T-cell (primary cell): ENCODE measurements at regions not wholly inside any gene's neighbourhood (a gene's known extent, or its start where the extent isn't known, plus 50 kb on each side); places are given as distances from the start of the nearest gene placed in this dataset.
"Not testable (repeated sequence)": the region's sequence is repeated elsewhere in the genome, so short reads cannot be mapped to it uniquely, and the experiment has no call there.

Source experiments
- ATAC-seq, 4 experiments: fragments of 200-7000 bp in 3 of 4; fragments of 150-1000 bp in 1 of 4; cut with Tn5 transposase; replicated peaks in 1 of 4; 1 replicate in 3 of 4; 2 replicates in 1 of 4; pipeline ENCODE4 v1.10.0; 2021; ENCODE audit warnings: moderate library complexity in 3 of 4, mild to moderate bottlenecking in 2 of 4, moderate number of reproducible peaks in 1 of 4
- CTCF ChIA-PET, 2 donors: fragments of 300-600 bp; sonication (Branson Sonifier 250); formaldehyde crosslinking; loops; one replicate each; lab custom pipeline; 2022; ENCODE audit warnings: antibody characterized with exemption in 2 of 2; lab: Charles Lee
- POLR2A ChIA-PET, 2 donors: fragments of 300-600 bp; sonication (Branson Sonifier 250); formaldehyde crosslinking; loops; one replicate each; lab custom pipeline; 2022; ENCODE audit warnings: antibody characterized with exemption in 2 of 2; lab: Charles Lee
- DNase-seq, 35 experiments: peaks; one replicate each; pipeline versions ENCODE4 v3.0.0 to v3.0.0-alpha.2; 2013 to 2023
- H3K27ac ChIP-seq: one replicate; pipeline ENCODE4 v1.5.1; 2013; ENCODE audit warnings: low read length
- H3K27me3 ChIP-seq, 2 experiments: replicated peaks in 1 of 2; 1 replicate in 1 of 2; 2 replicates in 1 of 2; pipeline versions ENCODE4 v1.6.1 to v1.7.0; 2013; ENCODE audit warnings: low read length in 1 of 2, mixed read lengths in 1 of 2; ENCODE audit not compliant: control insufficient read depth in 2 of 2, insufficient read depth in 2 of 2; ENCODE audit errors: extremely low read depth in 1 of 2
- H3K36me3 ChIP-seq, 2 donors: 1 replicate in 1 of 2; 2 replicates in 1 of 2; pipeline versions ENCODE4 v1.6.1 to v1.7.0; 2013; ENCODE audit warnings: low read length in 1 of 2; ENCODE audit not compliant: control insufficient read depth in 2 of 2, insufficient read depth in 1 of 2; ENCODE audit errors: extremely low read depth in 1 of 2
- H3K4me1 ChIP-seq, 2 experiments: 1 replicate in 1 of 2; 2 replicates in 1 of 2; pipeline versions ENCODE4 v1.6.1 to v1.7.0; 2013; ENCODE audit warnings: low read length in 2 of 2, mixed read lengths in 1 of 2; ENCODE audit not compliant: insufficient read depth in 2 of 2, control insufficient read depth in 1 of 2; ENCODE audit errors: extremely low read depth in 1 of 2
- H3K4me3 ChIP-seq, 2 donors: 1 replicate in 1 of 2; 2 replicates in 1 of 2; pipeline versions ENCODE4 v1.5.1 to v1.7.0; 2013; ENCODE audit warnings: mild to moderate bottlenecking in 2 of 2, low read length in 1 of 2, moderate library complexity in 1 of 2; ENCODE audit not compliant: control insufficient read depth in 1 of 2; ENCODE audit errors: extremely low read depth in 1 of 2
- H3K9me3 ChIP-seq: 2 replicates; pipeline ENCODE4 v1.7.0; 2013
- H3K27ac Mint-ChIP-seq, 2 donors: one replicate each; pipeline ENCODE4 v1.8.0; 2020 to 2021; ENCODE audit warnings: mild to moderate bottlenecking in 2 of 2, mixed read lengths in 2 of 2
- H3K27me3 Mint-ChIP-seq, 2 donors: one replicate each; pipeline ENCODE4 v1.8.0; 2021 to 2022; ENCODE audit warnings: mixed read lengths in 2 of 2
- H3K36me3 Mint-ChIP-seq: one replicate; pipeline ENCODE4 v1.8.0; 2021; ENCODE audit warnings: mixed read lengths
- H3K4me1 Mint-ChIP-seq, 3 donors: one replicate each; pipeline ENCODE4 v1.8.0; 2020 to 2022; ENCODE audit warnings: mixed read lengths in 3 of 3, mild to moderate bottlenecking in 1 of 3
- H3K4me3 Mint-ChIP-seq, 3 donors: one replicate each; pipeline ENCODE4 v1.8.0; 2020 to 2022; ENCODE audit warnings: mild to moderate bottlenecking in 3 of 3, mixed read lengths in 3 of 3, moderate library complexity in 3 of 3
- H3K9me3 Mint-ChIP-seq, 3 donors: one replicate each; pipeline ENCODE4 v1.8.0; 2020 to 2022; ENCODE audit warnings: mixed read lengths in 3 of 3
- WGBS: methylation state at CpG from one replicate; pipeline ENCODE4 v1.1.5; 2013; ENCODE audit warnings: missing lambda C conversion rate; ENCODE audit not compliant: insufficient coverage; 5-methylcytosine and 5-hydroxymethylcytosine counted together

GRCh38 chr2:131738996-131739434 lies 211.3 kb downstream of the CCDC74A start:
- H3K4me1 ChIP-seq, H3K27ac Mint-ChIP-seq, H3K36me3 Mint-ChIP-seq, POLR2A ChIA-PET, H3K4me3 ChIP-seq, ATAC-seq, H3K27ac ChIP-seq, CTCF ChIA-PET, DNase-seq, H3K36me3 ChIP-seq, H3K9me3 ChIP-seq, H3K4me1 Mint-ChIP-seq, H3K4me3 Mint-ChIP-seq, H3K27me3 ChIP-seq, H3K27me3 Mint-ChIP-seq, H3K9me3 Mint-ChIP-seq: not testable (repeated sequence)
- WGBS = no CpG with 5 or more reads among the region's 1 CpG

GRCh38 chr2:131753640-131754561 lies 226.2 kb downstream of the CCDC74A start:
- Histone ChIP-seq H3K27me3 (peaks cover 0 to 14% of the 10 kb centered on the region in 2 experiments), H3K9me3 (no peaks in the 10 kb centered on the region), H3K4me1 (no peaks in the 10 kb centered on the region), H3K4me3 (no peak overlapping the region), H3K36me3 (no peaks in the 10 kb centered on the region), H3K27ac (no peak overlapping the region)
- no peaks in the 10 kb centered on the region for H3K27me3 Mint-ChIP-seq
- H3K9me3 Mint-ChIP-seq = no peaks in the 10 kb centered on the region
- no peak for DNase-seq
- ChIA-PET CTCF (no interaction called here), POLR2A (no interaction called here)
- no peak overlapping the region for H3K27ac Mint-ChIP-seq
- H3K4me1 Mint-ChIP-seq = no peaks in the 10 kb centered on the region
- H3K36me3 Mint-ChIP-seq = no peaks in the 10 kb centered on the region
- ATAC-seq = no peak
- H3K4me3 Mint-ChIP-seq = no peak overlapping the region
- WGBS = 49% methylated on average over 20 of the region's 50 CpGs

- Mint-ChIP-seq H3K4me3 (no peak overlapping the region), H3K27ac (no peak overlapping the region), H3K4me1 (no peaks in the 10 kb centered on the region), H3K9me3 (no peaks in the 10 kb centered on the region), H3K27me3 (no peaks in the 10 kb centered on the region), H3K36me3 (no peaks in the 10 kb centered on the region)
- POLR2A ChIA-PET = no interaction called here
- Histone ChIP-seq H3K27ac (no peak overlapping the region), H3K27me3 (peaks cover 0 to 14% of the 10 kb centered on the region in 2 experiments), H3K4me1 (no peaks in the 10 kb centered on the region), H3K36me3 (no peaks in the 10 kb centered on the region), H3K4me3 (no peak overlapping the region), H3K9me3 (no peaks in the 10 kb centered on the region)
- ATAC-seq (no peak), DNase-seq (no peak)
- 72% methylated on average over 22 of the region's 41 CpGs for WGBS
- CTCF ChIA-PET = no interaction called here
These were observed 227.4 kb downstream of the CCDC74A start for GRCh38 chr2:131754929-131755720.

GRCh38 chr2:131756141-131756907 lies 228.6 kb downstream of the CCDC74A start:
- Mint-ChIP-seq H3K36me3 (no peaks in the 10 kb centered on the region), H3K27me3 (no peaks in the 10 kb centered on the region), H3K4me3 (no peak overlapping the region), H3K27ac (no peak overlapping the region), H3K4me1 (no peaks in the 10 kb centered on the region), H3K9me3 (no peaks in the 10 kb centered on the region)
- ChIA-PET CTCF (no interaction called here), POLR2A (no interaction called here)
- Histone ChIP-seq H3K27me3 (peaks cover 0 to 14% of the 10 kb centered on the region in 2 experiments), H3K4me1 (no peaks in the 10 kb centered on the region), H3K36me3 (no peaks in the 10 kb centered on the region), H3K4me3 (no peak overlapping the region), H3K27ac (no peak overlapping the region), H3K9me3 (no peaks in the 10 kb centered on the region)
- ATAC-seq (no peak), DNase-seq (no peak)
- WGBS = 85% methylated on average over 16 of the region's 40 CpGs

DNA sequence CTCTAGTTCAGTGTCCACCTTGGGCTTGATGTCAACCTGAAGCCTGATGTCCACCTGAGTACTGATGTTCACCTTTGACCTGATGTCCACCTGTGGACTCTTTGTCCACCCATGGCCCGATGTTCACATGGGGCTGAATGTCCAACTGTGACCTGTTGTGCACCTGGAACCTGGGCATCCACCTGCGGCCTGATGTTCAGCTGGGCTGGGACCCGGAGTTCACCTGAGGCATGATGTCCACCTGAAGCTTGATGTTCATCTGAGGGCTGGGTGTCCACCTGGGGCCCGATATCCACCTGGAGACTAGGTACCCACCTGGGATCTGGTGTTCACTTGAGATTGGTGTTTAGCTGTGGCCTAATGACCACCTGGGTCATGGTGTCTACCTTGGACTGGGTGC lies 231.3 kb downstream of the CCDC74A start:
- H3K27ac Mint-ChIP-seq, H3K4me1 ChIP-seq, H3K4me3 ChIP-seq, H3K27ac ChIP-seq, DNase-seq, H3K9me3 Mint-ChIP-seq, H3K36me3 Mint-ChIP-seq, H3K27me3 ChIP-seq, H3K4me1 Mint-ChIP-seq, CTCF ChIA-PET, H3K36me3 ChIP-seq, H3K4me3 Mint-ChIP-seq, H3K9me3 ChIP-seq, H3K27me3 Mint-ChIP-seq, ATAC-seq, POLR2A ChIA-PET: not testable (repeated sequence)
- WGBS = 93% methylated on average over 4 of the region's 4 CpGs

DNA sequence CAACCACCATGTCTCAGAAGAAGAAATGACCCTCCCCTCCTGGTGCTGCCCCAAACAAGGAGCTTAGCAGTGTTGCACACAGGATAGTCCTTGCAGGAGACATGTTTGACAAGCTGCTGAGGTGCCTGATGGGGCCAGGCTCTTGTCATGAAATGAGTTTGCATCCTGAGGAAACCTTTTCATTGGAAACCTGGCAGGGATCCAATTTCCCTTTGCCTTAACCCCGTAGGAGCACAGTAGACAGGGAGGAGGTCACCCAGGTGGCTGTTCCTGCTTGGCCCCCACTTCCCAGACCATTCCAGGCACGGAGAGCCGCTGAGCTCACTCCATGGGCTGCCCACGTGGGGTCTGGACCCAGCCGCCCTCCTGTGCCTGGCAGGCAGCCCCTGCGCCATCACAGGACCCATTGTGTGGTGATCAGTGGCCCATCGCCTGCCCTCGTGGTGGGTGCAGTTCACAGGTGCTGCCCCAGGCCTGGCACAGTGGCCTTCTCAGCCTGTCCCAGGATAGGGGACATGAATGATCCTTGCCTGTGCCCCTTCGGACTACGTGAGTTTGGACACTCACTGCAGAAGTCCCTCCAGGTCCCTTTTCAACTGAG lies 247.4 kb downstream of the CCDC74A start:
- 72% methylated on average over 7 of the region's 10 CpGs for WGBS
- H3K27ac ChIP-seq, H3K4me1 Mint-ChIP-seq, DNase-seq, H3K9me3 ChIP-seq, H3K9me3 Mint-ChIP-seq, ATAC-seq, H3K36me3 Mint-ChIP-seq, H3K27me3 Mint-ChIP-seq, H3K4me1 ChIP-seq, H3K36me3 ChIP-seq, POLR2A ChIA-PET, H3K4me3 ChIP-seq, H3K27ac Mint-ChIP-seq, H3K4me3 Mint-ChIP-seq, H3K27me3 ChIP-seq, CTCF ChIA-PET: not testable (repeated sequence)
